Liver (tissue), 8 donors: ENCODE measurements at regions not wholly inside any gene's neighbourhood (a gene's known extent, or its start where the extent isn't known, plus 50 kb on each side); places are given as distances from the start of the nearest gene placed in this dataset.

ENCODE experiments used
- DNase-seq: peaks from one replicate; pipeline ENCODE4 v3.0.0-alpha.2; 2017; ENCODE audit warnings: low spot score
- H3K27ac ChIP-seq, 2 donors: one replicate each; pipeline ENCODE4 v1.7.0; 2013; ENCODE audit warnings: inconsistent platforms in 2 of 2, low read length in 2 of 2, control low read depth in 1 of 2, low read depth in 1 of 2, mild to moderate bottlenecking in 1 of 2
- H3K27me3 ChIP-seq, 4 donors: one replicate each; pipeline versions ENCODE4 v1.6.1 to v1.7.0; 2013; ENCODE audit warnings: low read length in 3 of 4, inconsistent platforms in 1 of 4, mild to moderate bottlenecking in 1 of 4, moderate library complexity in 1 of 4; ENCODE audit not compliant: control insufficient read depth in 4 of 4, insufficient read depth in 4 of 4
- H3K36me3 ChIP-seq, 4 donors: one replicate each; pipeline versions ENCODE4 v1.6.1 to v1.7.0; 2013; ENCODE audit warnings: low read length in 3 of 4, mild to moderate bottlenecking in 3 of 4, low read depth in 1 of 4, moderate library complexity in 1 of 4; ENCODE audit not compliant: control insufficient read depth in 4 of 4, insufficient read depth in 3 of 4
- H3K4me1 ChIP-seq, 4 donors: one replicate each; pipeline versions ENCODE4 v1.6.1 to v1.7.0; 2013; ENCODE audit warnings: low read length in 3 of 4, mild to moderate bottlenecking in 3 of 4, moderate library complexity in 1 of 4; ENCODE audit not compliant: control insufficient read depth in 4 of 4, insufficient read depth in 4 of 4
- H3K4me3 ChIP-seq, 3 donors: one replicate each; pipeline versions ENCODE4 v1.6.1 to v1.7.0; 2013; ENCODE audit warnings: low read length in 3 of 3, control low read depth in 1 of 3, low read depth in 1 of 3, mild to moderate bottlenecking in 1 of 3
- H3K9ac ChIP-seq, 2 donors: one replicate each; pipeline ENCODE4 v1.7.0; 2013; ENCODE audit warnings: low read length in 2 of 2, mild to moderate bottlenecking in 2 of 2, moderate library complexity in 2 of 2, control low read depth in 1 of 2, low read depth in 1 of 2
- H3K9me3 ChIP-seq, 4 donors: one replicate each; pipeline versions ENCODE4 v1.6.1 to v1.7.0; 2013; ENCODE audit warnings: low read length in 3 of 4; ENCODE audit not compliant: control insufficient read depth in 4 of 4
- EGR1 ChIP-seq, 2 donors: IDR thresholded peaks; 2 replicates each; pipeline ENCODE4 v1.6.1; 2016 to 2018; ENCODE audit warnings: antibody characterized with exemption in 2 of 2, low read depth in 2 of 2
- FOXA1 ChIP-seq: IDR thresholded peaks from 2 replicates; pipeline ENCODE4 v1.6.1; 2016; ENCODE audit warnings: antibody characterized with exemption
- FOXA2 ChIP-seq: IDR thresholded peaks from 2 replicates; pipeline ENCODE4 v1.6.1; 2016; ENCODE audit warnings: antibody characterized with exemption
- GABPA ChIP-seq, 2 donors: IDR thresholded peaks in 1 of 2; conservative IDR thresholded peaks in 1 of 2; 2 replicates each; pipeline ENCODE4 v1.6.1; 2016; ENCODE audit warnings: antibody characterized with exemption in 2 of 2, mild to moderate bottlenecking in 1 of 2, moderate library complexity in 1 of 2
- HNF4A ChIP-seq, 2 donors: conservative IDR thresholded peaks; 2 replicates each; pipeline ENCODE4 v1.6.1; 2016; ENCODE audit warnings: antibody characterized with exemption in 2 of 2, mild to moderate bottlenecking in 2 of 2
- HNF4G ChIP-seq: IDR thresholded peaks from 2 replicates; pipeline ENCODE4 v1.6.1; 2016; ENCODE audit warnings: antibody characterized with exemption
- JUND ChIP-seq, 2 donors: IDR thresholded peaks; 2 replicates each; pipeline ENCODE4 v1.6.1; 2016; ENCODE audit warnings: antibody characterized with exemption in 2 of 2
- NR2F2 ChIP-seq: IDR thresholded peaks from 2 replicates; pipeline ENCODE4 v1.6.1; 2016; ENCODE audit warnings: antibody characterized with exemption
- RAD21 ChIP-seq, 2 donors: IDR thresholded peaks; 2 replicates each; pipeline ENCODE4 v1.6.1; 2016; ENCODE audit warnings: antibody characterized with exemption in 2 of 2, mild to moderate bottlenecking in 2 of 2
- RXRA ChIP-seq, 2 donors: IDR thresholded peaks; 2 replicates each; pipeline ENCODE4 v1.6.1; 2017 to 2018; ENCODE audit warnings: antibody characterized with exemption in 2 of 2, mild to moderate bottlenecking in 1 of 2
- SP1 ChIP-seq: IDR thresholded peaks from 2 replicates; pipeline ENCODE4 v1.6.1; 2018; ENCODE audit warnings: antibody characterized with exemption, mild to moderate bottlenecking
- TAF1 ChIP-seq: conservative IDR thresholded peaks from 2 replicates; pipeline ENCODE4 v1.6.1; 2016; ENCODE audit warnings: antibody characterized with exemption, mild to moderate bottlenecking
- YY1 ChIP-seq: IDR thresholded peaks from 2 replicates; pipeline ENCODE4 v1.6.1; 2016; ENCODE audit warnings: antibody characterized with exemption, mild to moderate bottlenecking
- WGBS: extraction: QIAGEN DNeasy Blood & Tissue Kit; methylation state at CpG from one replicate; pipeline ENCODE4 v1.1.7; 2013; 5-methylcytosine and 5-hydroxymethylcytosine counted together
- TF ChIP-seq, protein P1 (sequence below): IDR thresholded peaks from 2 replicates; pipeline ENCODE4 v1.6.1; 2016; ENCODE audit warnings: antibody characterized with exemption, mild to moderate bottlenecking
- TF ChIP-seq, protein P2 (sequence below): IDR thresholded peaks from 2 replicates; pipeline ENCODE4 v1.6.1; 2016; ENCODE audit warnings: antibody characterized with exemption
- TF ChIP-seq, protein P3 (sequence below): fragments of 150-350 bp; IDR thresholded peaks from 2 replicates; pipeline ENCODE4 v1.5.1; 2017; ENCODE audit warnings: improper control_type of control experiment, low read depth, low read length; ENCODE audit not compliant: missing input control
- TF ChIP-seq, protein P4 (sequence below): IDR thresholded peaks from 2 replicates; pipeline ENCODE4 v1.6.1; 2016; ENCODE audit warnings: antibody characterized with exemption
- TF ChIP-seq, protein P5 (sequence below): IDR thresholded peaks from 2 replicates; pipeline ENCODE4 v1.6.1; 2016; ENCODE audit warnings: antibody characterized with exemption
- donor health status: healthy.
- donor health status: healthy.
- donor health status: healthy.
- donor health status: healthy.
- donor health status: healthy.

DNA sequence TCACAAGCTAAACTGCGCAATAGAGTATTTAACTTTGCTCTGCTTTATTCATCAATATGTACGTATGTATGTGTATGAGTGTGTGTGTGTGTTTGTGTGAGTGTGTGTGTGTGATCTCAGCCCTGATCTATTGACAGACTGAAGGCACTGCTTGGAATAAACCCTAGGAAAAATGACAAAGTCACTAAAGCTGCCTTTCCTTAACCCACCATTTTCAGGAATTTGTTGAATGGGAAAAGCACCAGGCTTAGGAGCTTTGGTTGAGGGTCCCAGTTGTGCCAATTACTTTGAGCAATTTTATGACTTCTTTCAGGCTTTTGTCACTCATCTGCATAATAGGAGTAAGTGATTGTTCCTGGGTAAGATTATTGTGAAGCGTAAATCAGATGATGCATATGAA lies 108.6 kb upstream of the TLR4 start:
- H3K9me3 ChIP-seq = peaks cover 0 to 3% (median 0%) of the 10 kb centered on the region in 4 donors
- no peak for DNase-seq
- H3K27ac ChIP-seq = no peak overlapping the region
- no peaks in the 10 kb centered on the region for H3K36me3 ChIP-seq
- H3K4me3 ChIP-seq = no peak overlapping the region
- WGBS = 91% methylated on average over 3 of the region's 3 CpGs
- TF ChIP-seq EGR1 (IDR thresholded peaks at IDR 0.05; ENCODE audit: low read depth in 2 of 2) = no peak
- no peak for TF ChIP-seq FOXA2
- TF ChIP-seq, protein P1, sequence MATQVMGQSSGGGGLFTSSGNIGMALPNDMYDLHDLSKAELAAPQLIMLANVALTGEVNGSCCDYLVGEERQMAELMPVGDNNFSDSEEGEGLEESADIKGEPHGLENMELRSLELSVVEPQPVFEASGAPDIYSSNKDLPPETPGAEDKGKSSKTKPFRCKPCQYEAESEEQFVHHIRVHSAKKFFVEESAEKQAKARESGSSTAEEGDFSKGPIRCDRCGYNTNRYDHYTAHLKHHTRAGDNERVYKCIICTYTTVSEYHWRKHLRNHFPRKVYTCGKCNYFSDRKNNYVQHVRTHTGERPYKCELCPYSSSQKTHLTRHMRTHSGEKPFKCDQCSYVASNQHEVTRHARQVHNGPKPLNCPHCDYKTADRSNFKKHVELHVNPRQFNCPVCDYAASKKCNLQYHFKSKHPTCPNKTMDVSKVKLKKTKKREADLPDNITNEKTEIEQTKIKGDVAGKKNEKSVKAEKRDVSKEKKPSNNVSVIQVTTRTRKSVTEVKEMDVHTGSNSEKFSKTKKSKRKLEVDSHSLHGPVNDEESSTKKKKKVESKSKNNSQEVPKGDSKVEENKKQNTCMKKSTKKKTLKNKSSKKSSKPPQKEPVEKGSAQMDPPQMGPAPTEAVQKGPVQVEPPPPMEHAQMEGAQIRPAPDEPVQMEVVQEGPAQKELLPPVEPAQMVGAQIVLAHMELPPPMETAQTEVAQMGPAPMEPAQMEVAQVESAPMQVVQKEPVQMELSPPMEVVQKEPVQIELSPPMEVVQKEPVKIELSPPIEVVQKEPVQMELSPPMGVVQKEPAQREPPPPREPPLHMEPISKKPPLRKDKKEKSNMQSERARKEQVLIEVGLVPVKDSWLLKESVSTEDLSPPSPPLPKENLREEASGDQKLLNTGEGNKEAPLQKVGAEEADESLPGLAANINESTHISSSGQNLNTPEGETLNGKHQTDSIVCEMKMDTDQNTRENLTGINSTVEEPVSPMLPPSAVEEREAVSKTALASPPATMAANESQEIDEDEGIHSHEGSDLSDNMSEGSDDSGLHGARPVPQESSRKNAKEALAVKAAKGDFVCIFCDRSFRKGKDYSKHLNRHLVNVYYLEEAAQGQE = no peak
- no peak for TF ChIP-seq JUND (IDR thresholded peaks at IDR 0.05)
- TF ChIP-seq YY1 = no peak
- TF ChIP-seq, protein P2, sequence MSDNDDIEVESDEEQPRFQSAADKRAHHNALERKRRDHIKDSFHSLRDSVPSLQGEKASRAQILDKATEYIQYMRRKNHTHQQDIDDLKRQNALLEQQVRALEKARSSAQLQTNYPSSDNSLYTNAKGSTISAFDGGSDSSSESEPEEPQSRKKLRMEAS = no peak
- TF ChIP-seq, protein P3, sequence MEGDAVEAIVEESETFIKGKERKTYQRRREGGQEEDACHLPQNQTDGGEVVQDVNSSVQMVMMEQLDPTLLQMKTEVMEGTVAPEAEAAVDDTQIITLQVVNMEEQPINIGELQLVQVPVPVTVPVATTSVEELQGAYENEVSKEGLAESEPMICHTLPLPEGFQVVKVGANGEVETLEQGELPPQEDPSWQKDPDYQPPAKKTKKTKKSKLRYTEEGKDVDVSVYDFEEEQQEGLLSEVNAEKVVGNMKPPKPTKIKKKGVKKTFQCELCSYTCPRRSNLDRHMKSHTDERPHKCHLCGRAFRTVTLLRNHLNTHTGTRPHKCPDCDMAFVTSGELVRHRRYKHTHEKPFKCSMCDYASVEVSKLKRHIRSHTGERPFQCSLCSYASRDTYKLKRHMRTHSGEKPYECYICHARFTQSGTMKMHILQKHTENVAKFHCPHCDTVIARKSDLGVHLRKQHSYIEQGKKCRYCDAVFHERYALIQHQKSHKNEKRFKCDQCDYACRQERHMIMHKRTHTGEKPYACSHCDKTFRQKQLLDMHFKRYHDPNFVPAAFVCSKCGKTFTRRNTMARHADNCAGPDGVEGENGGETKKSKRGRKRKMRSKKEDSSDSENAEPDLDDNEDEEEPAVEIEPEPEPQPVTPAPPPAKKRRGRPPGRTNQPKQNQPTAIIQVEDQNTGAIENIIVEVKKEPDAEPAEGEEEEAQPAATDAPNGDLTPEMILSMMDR = no peak
- no peak for TF ChIP-seq RAD21 (IDR thresholded peaks at IDR 0.05)
- TF ChIP-seq RXRA (IDR thresholded peaks at IDR 0.05) = no peak
- TF ChIP-seq NR2F2 = no peak
- no peak for TF ChIP-seq HNF4A (conservative IDR thresholded peaks at IDR 0.05)
- TF ChIP-seq, protein P4, sequence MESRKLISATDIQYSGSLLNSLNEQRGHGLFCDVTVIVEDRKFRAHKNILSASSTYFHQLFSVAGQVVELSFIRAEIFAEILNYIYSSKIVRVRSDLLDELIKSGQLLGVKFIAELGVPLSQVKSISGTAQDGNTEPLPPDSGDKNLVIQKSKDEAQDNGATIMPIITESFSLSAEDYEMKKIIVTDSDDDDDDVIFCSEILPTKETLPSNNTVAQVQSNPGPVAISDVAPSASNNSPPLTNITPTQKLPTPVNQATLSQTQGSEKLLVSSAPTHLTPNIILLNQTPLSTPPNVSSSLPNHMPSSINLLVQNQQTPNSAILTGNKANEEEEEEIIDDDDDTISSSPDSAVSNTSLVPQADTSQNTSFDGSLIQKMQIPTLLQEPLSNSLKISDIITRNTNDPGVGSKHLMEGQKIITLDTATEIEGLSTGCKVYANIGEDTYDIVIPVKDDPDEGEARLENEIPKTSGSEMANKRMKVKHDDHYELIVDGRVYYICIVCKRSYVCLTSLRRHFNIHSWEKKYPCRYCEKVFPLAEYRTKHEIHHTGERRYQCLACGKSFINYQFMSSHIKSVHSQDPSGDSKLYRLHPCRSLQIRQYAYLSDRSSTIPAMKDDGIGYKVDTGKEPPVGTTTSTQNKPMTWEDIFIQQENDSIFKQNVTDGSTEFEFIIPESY = no peak
- TF ChIP-seq, protein P5, sequence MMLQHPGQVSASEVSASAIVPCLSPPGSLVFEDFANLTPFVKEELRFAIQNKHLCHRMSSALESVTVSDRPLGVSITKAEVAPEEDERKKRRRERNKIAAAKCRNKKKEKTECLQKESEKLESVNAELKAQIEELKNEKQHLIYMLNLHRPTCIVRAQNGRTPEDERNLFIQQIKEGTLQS = no peak
- no peak for TF ChIP-seq GABPA (IDR thresholded peaks at IDR 0.05 in 1 of 2, conservative IDR thresholded peaks at IDR 0.05 in 1 of 2)
- TF ChIP-seq HNF4G = no peak
- no peak for TF ChIP-seq FOXA1
- no peak for TF ChIP-seq TAF1
- no peak for TF ChIP-seq SP1
- no peaks in the 10 kb centered on the region for H3K4me1 ChIP-seq
- no peak overlapping the region for H3K9ac ChIP-seq
- H3K27me3 ChIP-seq = no peaks in the 10 kb centered on the region
